HEK293 (cell line): ENCODE measurements at regions not wholly inside any gene's neighbourhood (a gene's known extent, or its start where the extent isn't known, plus 50 kb on each side); places are given as distances from the start of the nearest gene placed in this dataset.

Source experiments
- CTCF ChIA-PET: fragments of 350-600 bp; formaldehyde crosslinking; extraction: SDS; loops from one replicate; lab custom pipeline; 2021; ENCODE audit warnings: antibody characterized with exemption; lab: Yijun Ruan, JAX
- POLR2A ChIA-PET: fragments of 300-600 bp; formaldehyde crosslinking; extraction: SDS; loops from one replicate; lab custom pipeline; 2020; ENCODE audit warnings: antibody characterized with exemption, inconsistent platforms; lab: Yijun Ruan, JAX
- H3K27ac ChIP-seq: fragments of 200-500 bp; sonication (Bioruptor generic); 2 replicates; pipeline ENCODE4 v1.5.1; 2014; ENCODE audit warnings: low read depth, low read length, control low read depth, inconsistent platforms; ENCODE audit errors: extremely low read depth
- H3K36me3 ChIP-seq, 2 experiments: fragments of 200-500 bp in 1 of 2; sonication (Bioruptor generic) in 1 of 2; 1 replicate in 1 of 2; 2 replicates in 1 of 2; pipeline ENCODE4 v1.5.1; 2014 to 2017; ENCODE audit warnings: inconsistent platforms in 2 of 2, low read length in 2 of 2; ENCODE audit not compliant: control insufficient read depth in 2 of 2, insufficient read depth in 1 of 2
- H3K4me1 ChIP-seq: fragments of 200-500 bp; sonication (Bioruptor generic); 2 replicates; pipeline ENCODE4 v1.5.1; 2014; ENCODE audit warnings: mild to moderate bottlenecking, low read length, inconsistent platforms; ENCODE audit not compliant: control insufficient read depth, insufficient read depth
- H3K4me3 ChIP-seq: 2 replicates; pipeline ENCODE4 v1.5.1; 2011; ENCODE audit warnings: low read depth, mild to moderate bottlenecking, control low read depth, low read length, moderate library complexity
- H3K9me3 ChIP-seq: fragments of 200-500 bp; sonication (Bioruptor generic); 2 replicates; pipeline ENCODE4 v1.5.1; 2014; ENCODE audit warnings: low read depth, low read length, inconsistent platforms; ENCODE audit not compliant: control insufficient read depth, insufficient read depth
- CTCF ChIP-seq: fragments of 450-650 bp; formaldehyde crosslinking; IDR thresholded peaks from 2 replicates; pipeline ENCODE4 v1.5.1; 2016; ENCODE audit warnings: missing biosample characterization, missing genetic modification characterization
- EGR2 ChIP-seq: fragments of 450-650 bp; formaldehyde crosslinking; IDR thresholded peaks from 2 replicates; pipeline ENCODE4 v1.5.1; 2016; ENCODE audit warnings: low read depth, missing biosample characterization, missing genetic modification characterization
- GFI1B ChIP-seq: fragments of 450-650 bp; formaldehyde crosslinking; IDR thresholded peaks from 2 replicates; pipeline ENCODE4 v1.5.1; 2016; ENCODE audit warnings: missing biosample characterization, missing genetic modification characterization
- GLIS2 ChIP-seq: fragments of 450-650 bp; formaldehyde crosslinking; IDR thresholded peaks from 2 replicates; pipeline ENCODE4 v1.5.1; 2016; ENCODE audit warnings: missing biosample characterization, missing genetic modification characterization
- KLF8 ChIP-seq: fragments of 450-650 bp; formaldehyde crosslinking; IDR thresholded peaks from 2 replicates; pipeline ENCODE4 v1.5.1; 2016; ENCODE audit warnings: missing biosample characterization, missing genetic modification characterization
- OVOL3 ChIP-seq: fragments of 450-650 bp; formaldehyde crosslinking; IDR thresholded peaks from 2 replicates; pipeline ENCODE4 v1.5.1; 2016; ENCODE audit warnings: missing biosample characterization, missing genetic modification characterization
- SP3 ChIP-seq: fragments of 450-650 bp; formaldehyde crosslinking; IDR thresholded peaks from 2 replicates; pipeline ENCODE4 v1.5.1; 2016; ENCODE audit warnings: missing biosample characterization, missing genetic modification characterization
- TCF7L2 ChIP-seq: IDR thresholded peaks from 2 replicates; pipeline ENCODE4 v1.6.1; 2011; ENCODE audit warnings: low read depth, mild to moderate bottlenecking, inconsistent platforms, low read length, moderate library complexity, borderline replicate concordance
- ZBTB44 ChIP-seq: fragments of 450-650 bp; IDR thresholded peaks from 2 replicates; pipeline ENCODE4 v1.5.1; 2018; ENCODE audit warnings: missing biosample characterization, mild to moderate bottlenecking, missing genetic modification characterization
- ZBTB48 ChIP-seq: fragments of 450-650 bp; formaldehyde crosslinking; IDR thresholded peaks from 2 replicates; pipeline ENCODE4 v1.5.1; 2016; ENCODE audit warnings: missing biosample characterization, missing genetic modification characterization
- ZNF121 ChIP-seq: fragments of 450-650 bp; formaldehyde crosslinking; IDR thresholded peaks from 2 replicates; pipeline ENCODE4 v1.5.1; 2016; ENCODE audit warnings: missing biosample characterization, missing genetic modification characterization
- ZNF16 ChIP-seq: fragments of 450-650 bp; formaldehyde crosslinking; IDR thresholded peaks from 2 replicates; pipeline ENCODE4 v1.5.1; 2016; ENCODE audit warnings: low read depth, missing biosample characterization, missing genetic modification characterization
- ZNF169 ChIP-seq: fragments of 450-650 bp; formaldehyde crosslinking; IDR thresholded peaks from 2 replicates; pipeline ENCODE4 v1.5.1; 2016; ENCODE audit warnings: missing biosample characterization, missing genetic modification characterization
- ZNF19 ChIP-seq: fragments of 450-650 bp; formaldehyde crosslinking; IDR thresholded peaks from 2 replicates; pipeline ENCODE4; 2016; ENCODE audit warnings: missing biosample characterization, missing genetic modification characterization, low read depth
- ZNF221 ChIP-seq: fragments of 450-650 bp; formaldehyde crosslinking; IDR thresholded peaks from 2 replicates; pipeline ENCODE4 v1.5.1; 2017; ENCODE audit warnings: missing biosample characterization, missing genetic modification characterization, borderline replicate concordance
- ZNF223 ChIP-seq: fragments of 450-650 bp; formaldehyde crosslinking; IDR thresholded peaks from 2 replicates; pipeline ENCODE4 v1.5.1; 2016; ENCODE audit warnings: missing biosample characterization, missing genetic modification characterization
- ZNF239 ChIP-seq: fragments of 450-650 bp; formaldehyde crosslinking; IDR thresholded peaks from 2 replicates; pipeline ENCODE4 v1.5.1; 2016; ENCODE audit warnings: missing biosample characterization, missing genetic modification characterization
- ZNF341 ChIP-seq: fragments of 450-650 bp; formaldehyde crosslinking; IDR thresholded peaks from 2 replicates; pipeline ENCODE4; 2016; ENCODE audit warnings: low read depth, missing biosample characterization, missing genetic modification characterization
- ZNF37A ChIP-seq: fragments of 450-650 bp; IDR thresholded peaks from 2 replicates; pipeline ENCODE4 v1.5.1; 2018; ENCODE audit warnings: missing biosample characterization, missing genetic modification characterization
- ZNF48 ChIP-seq: fragments of 450-650 bp; formaldehyde crosslinking; IDR thresholded peaks from 2 replicates; pipeline ENCODE4 v1.5.1; 2016; ENCODE audit warnings: missing biosample characterization, missing genetic modification characterization
- ZNF585B ChIP-seq: fragments of 450-650 bp; formaldehyde crosslinking; IDR thresholded peaks from 2 replicates; pipeline ENCODE4 v1.5.1; 2016; ENCODE audit warnings: missing biosample characterization, missing genetic modification characterization
- ZNF629 ChIP-seq: fragments of 450-650 bp; formaldehyde crosslinking; IDR thresholded peaks from 2 replicates; pipeline ENCODE4 v1.5.1; 2017; ENCODE audit warnings: missing biosample characterization, missing genetic modification characterization
- ZNF776 ChIP-seq: fragments of 450-650 bp; formaldehyde crosslinking; IDR thresholded peaks from 2 replicates; pipeline ENCODE4 v1.5.0; 2017; ENCODE audit warnings: missing biosample characterization, missing genetic modification characterization, borderline replicate concordance
- ZSCAN23 ChIP-seq: fragments of 450-650 bp; formaldehyde crosslinking; IDR thresholded peaks from 2 replicates; pipeline ENCODE4 v1.5.1; 2016; ENCODE audit warnings: missing biosample characterization, missing genetic modification characterization
- TF ChIP-seq, protein P1 (sequence below): fragments of 450-650 bp; formaldehyde crosslinking; IDR thresholded peaks from 2 replicates; pipeline ENCODE4 v1.5.1; 2016; ENCODE audit warnings: missing biosample characterization, missing genetic modification characterization, low read depth
- TF ChIP-seq, protein P2 (sequence below): fragments of 450-650 bp; formaldehyde crosslinking; IDR thresholded peaks from 2 replicates; pipeline ENCODE4 v1.5.1; 2016; ENCODE audit warnings: missing biosample characterization, missing genetic modification characterization
- TF ChIP-seq, protein P3 (sequence below): fragments of 450-650 bp; formaldehyde crosslinking; IDR thresholded peaks from 2 replicates; pipeline ENCODE4 v1.5.1; 2016; ENCODE audit warnings: missing biosample characterization, missing genetic modification characterization, borderline replicate concordance

DNA sequence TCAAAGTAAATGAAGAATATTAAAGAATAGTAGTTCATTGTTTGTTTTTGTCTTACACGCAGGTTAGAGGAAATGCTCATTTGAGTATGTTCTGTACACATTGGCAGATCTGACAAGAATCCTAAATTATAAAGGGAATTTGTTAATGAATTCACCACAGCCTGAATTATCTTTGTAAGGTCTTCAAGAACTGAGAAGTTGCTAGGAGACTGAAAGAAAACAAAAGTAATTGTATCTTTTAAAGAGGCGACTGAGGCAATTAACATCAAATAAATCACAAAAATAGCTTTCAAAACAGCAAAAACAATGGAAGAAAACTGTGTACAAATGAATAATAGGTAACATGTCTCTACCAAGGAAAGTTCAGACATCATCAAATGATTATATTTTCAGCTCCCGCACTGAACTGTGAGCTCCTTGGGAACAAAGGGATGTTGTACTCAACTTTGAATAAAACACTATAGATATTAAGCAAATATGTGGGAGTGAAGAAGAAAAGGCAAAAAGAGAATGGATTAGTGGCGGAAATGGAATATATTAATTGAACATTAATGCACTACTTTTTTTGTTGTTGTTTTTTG lies 51.7 kb upstream of the ATIC start:
- TF ChIP-seq ZNF585B, result no peak
- TF ChIP-seq CTCF (tag by site-specific recombination), result no peak
- TF ChIP-seq ZNF169, result no peak
- no peak for TF ChIP-seq OVOL3 (tag by site-specific recombination)
- TF ChIP-seq, protein P1, sequence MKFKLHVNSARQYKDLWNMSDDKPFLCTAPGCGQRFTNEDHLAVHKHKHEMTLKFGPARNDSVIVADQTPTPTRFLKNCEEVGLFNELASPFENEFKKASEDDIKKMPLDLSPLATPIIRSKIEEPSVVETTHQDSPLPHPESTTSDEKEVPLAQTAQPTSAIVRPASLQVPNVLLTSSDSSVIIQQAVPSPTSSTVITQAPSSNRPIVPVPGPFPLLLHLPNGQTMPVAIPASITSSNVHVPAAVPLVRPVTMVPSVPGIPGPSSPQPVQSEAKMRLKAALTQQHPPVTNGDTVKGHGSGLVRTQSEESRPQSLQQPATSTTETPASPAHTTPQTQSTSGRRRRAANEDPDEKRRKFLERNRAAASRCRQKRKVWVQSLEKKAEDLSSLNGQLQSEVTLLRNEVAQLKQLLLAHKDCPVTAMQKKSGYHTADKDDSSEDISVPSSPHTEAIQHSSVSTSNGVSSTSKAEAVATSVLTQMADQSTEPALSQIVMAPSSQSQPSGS, result no peak
- TF ChIP-seq, protein P2, sequence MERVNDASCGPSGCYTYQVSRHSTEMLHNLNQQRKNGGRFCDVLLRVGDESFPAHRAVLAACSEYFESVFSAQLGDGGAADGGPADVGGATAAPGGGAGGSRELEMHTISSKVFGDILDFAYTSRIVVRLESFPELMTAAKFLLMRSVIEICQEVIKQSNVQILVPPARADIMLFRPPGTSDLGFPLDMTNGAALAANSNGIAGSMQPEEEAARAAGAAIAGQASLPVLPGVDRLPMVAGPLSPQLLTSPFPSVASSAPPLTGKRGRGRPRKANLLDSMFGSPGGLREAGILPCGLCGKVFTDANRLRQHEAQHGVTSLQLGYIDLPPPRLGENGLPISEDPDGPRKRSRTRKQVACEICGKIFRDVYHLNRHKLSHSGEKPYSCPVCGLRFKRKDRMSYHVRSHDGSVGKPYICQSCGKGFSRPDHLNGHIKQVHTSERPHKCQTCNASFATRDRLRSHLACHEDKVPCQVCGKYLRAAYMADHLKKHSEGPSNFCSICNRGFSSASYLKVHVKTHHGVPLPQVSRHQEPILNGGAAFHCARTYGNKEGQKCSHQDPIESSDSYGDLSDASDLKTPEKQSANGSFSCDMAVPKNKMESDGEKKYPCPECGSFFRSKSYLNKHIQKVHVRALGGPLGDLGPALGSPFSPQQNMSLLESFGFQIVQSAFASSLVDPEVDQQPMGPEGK (tag by site-specific recombination), result no peak
- TF ChIP-seq ZNF221 (tag by site-specific recombination), result no peak
- no peak for TF ChIP-seq GLIS2
- no peak for TF ChIP-seq GFI1B
- no peak for TF ChIP-seq ZNF776 (tag by site-specific recombination)
- TF ChIP-seq ZNF19 (tag by site-specific recombination), result no peak
- TF ChIP-seq TCF7L2, result no peak
- no peak for TF ChIP-seq ZNF37A
- no peak for TF ChIP-seq ZNF16
- no peak for TF ChIP-seq ZNF629 (tag by site-specific recombination)
- TF ChIP-seq ZSCAN23 (tag by site-specific recombination), result no peak
- no peak overlapping the region for H3K27ac ChIP-seq
- no peaks in the 10 kb centered on the region for H3K36me3 ChIP-seq
- H3K4me3 ChIP-seq, result no peak overlapping the region
- no peaks in the 10 kb centered on the region for H3K4me1 ChIP-seq
- POLR2A ChIA-PET, result no interaction called here
- CTCF ChIA-PET, result no interaction called here
- H3K9me3 ChIP-seq, result no peaks in the 10 kb centered on the region

DNA sequence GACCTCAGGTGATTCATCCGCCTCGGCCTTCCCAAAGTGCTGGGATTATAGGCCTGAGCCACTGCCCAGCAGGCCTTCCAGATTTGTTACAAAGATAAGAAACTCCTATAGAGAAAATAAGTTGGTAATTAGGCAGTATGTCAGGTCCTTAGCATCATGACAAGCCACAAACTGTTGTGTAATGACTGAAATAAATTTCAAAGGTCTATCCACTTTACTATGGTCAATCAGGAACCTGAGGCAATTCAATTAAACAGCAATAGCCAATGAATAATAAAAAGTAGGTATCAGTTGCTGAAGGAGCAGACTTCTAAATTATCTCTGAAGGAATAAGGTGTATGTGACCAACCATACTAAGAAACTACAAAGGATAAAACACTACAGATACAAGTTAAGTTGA lies 62.4 kb upstream of the ATIC start:
- TF ChIP-seq ZNF48 (tag by site-specific recombination), result no peak
- TF ChIP-seq ZNF223, result no peak
- no peak for TF ChIP-seq ZNF121
- no peak for TF ChIP-seq KLF8 (tag by site-specific recombination)
- TF ChIP-seq ZBTB44 (tag by site-specific recombination), result no peak
- TF ChIP-seq, protein P1, result no peak
- TF ChIP-seq EGR2 (tag by site-specific recombination), result no peak
- TF ChIP-seq, protein P3, sequence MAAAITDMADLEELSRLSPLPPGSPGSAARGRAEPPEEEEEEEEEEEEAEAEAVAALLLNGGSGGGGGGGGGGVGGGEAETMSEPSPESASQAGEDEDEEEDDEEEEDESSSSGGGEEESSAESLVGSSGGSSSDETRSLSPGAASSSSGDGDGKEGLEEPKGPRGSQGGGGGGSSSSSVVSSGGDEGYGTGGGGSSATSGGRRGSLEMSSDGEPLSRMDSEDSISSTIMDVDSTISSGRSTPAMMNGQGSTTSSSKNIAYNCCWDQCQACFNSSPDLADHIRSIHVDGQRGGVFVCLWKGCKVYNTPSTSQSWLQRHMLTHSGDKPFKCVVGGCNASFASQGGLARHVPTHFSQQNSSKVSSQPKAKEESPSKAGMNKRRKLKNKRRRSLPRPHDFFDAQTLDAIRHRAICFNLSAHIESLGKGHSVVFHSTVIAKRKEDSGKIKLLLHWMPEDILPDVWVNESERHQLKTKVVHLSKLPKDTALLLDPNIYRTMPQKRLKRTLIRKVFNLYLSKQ, result no peak
- no peak for TF ChIP-seq ZNF341 (tag by site-specific recombination)
- no peak for TF ChIP-seq ZBTB48
- no peak for TF ChIP-seq SP3
- no peak for TF ChIP-seq ZNF239 (tag by site-specific recombination)
- TF ChIP-seq ZNF19 (tag by site-specific recombination), result no peak
- Histone ChIP-seq H3K4me3 (no peak overlapping the region), H3K27ac (no peak overlapping the region), H3K4me1 (no peaks in the 10 kb centered on the region), H3K9me3 (no peaks in the 10 kb centered on the region), H3K36me3 (no peaks in the 10 kb centered on the region)
- ChIA-PET POLR2A (no interaction called here), CTCF (no interaction called here)
